ENCODE measurements at regions not wholly inside any gene's neighbourhood (a gene's known extent, or its start where the extent isn't known, plus 50 kb on each side); places are given as distances from the start of the nearest gene placed in this dataset.

- H3K36me3 ChIP-seq (ENCODE audit: control insufficient read depth, insufficient read depth, low read length): no peaks in the 10 kb centered on the region
- H3K27me3 ChIP-seq (ENCODE audit: control insufficient read depth, insufficient read depth, low read length): no peaks in the 10 kb centered on the region
- FAIRE-seq (no peak), DNase-seq (ENCODE audit: low read depth) (no peak)
- H3K4me3 ChIP-seq (ENCODE audit: low read depth, low read length): no peak overlapping the region
- TF ChIP-seq CTCF (IDR thresholded peaks at IDR 0.05; ENCODE audit: insufficient read depth, low read length, severe bottlenecking): no peak
Measured at GRCh38 chr22:48175721-48176120, 1413.3 kb downstream of the TBC1D22A start.

GRCh38 chr22:48173773-48174160 is 1411.3 kb downstream of the TBC1D22A start:
- H3K27me3 ChIP-seq (ENCODE audit: control insufficient read depth, insufficient read depth, low read length): no peaks in the 10 kb centered on the region
- FAIRE-seq (no peak), DNase-seq (ENCODE audit: low read depth) (no peak)
- no peak overlapping the region for H3K4me3 ChIP-seq (ENCODE audit: low read depth, low read length)
- no peaks in the 10 kb centered on the region for H3K36me3 ChIP-seq (ENCODE audit: control insufficient read depth, insufficient read depth, low read length)
- no peak for TF ChIP-seq CTCF (IDR thresholded peaks at IDR 0.05; ENCODE audit: insufficient read depth, low read length, severe bottlenecking)

- TF ChIP-seq CTCF (IDR thresholded peaks at IDR 0.05; ENCODE audit: insufficient read depth, low read length, severe bottlenecking): no peak
- Histone ChIP-seq H3K36me3 (ENCODE audit: control insufficient read depth, insufficient read depth, low read length) (no peaks in the 10 kb centered on the region), H3K27me3 (ENCODE audit: control insufficient read depth, insufficient read depth, low read length) (no peaks in the 10 kb centered on the region), H3K4me3 (ENCODE audit: low read depth, low read length) (no peak overlapping the region)
- FAIRE-seq: no peak
- DNase-seq (ENCODE audit: low read depth): no peak
Measured at GRCh38 chr22:48173061-48173772, 1410.8 kb downstream of the TBC1D22A start.

- TF ChIP-seq CTCF (IDR thresholded peaks at IDR 0.05; ENCODE audit: insufficient read depth, low read length, severe bottlenecking): no peak
- FAIRE-seq (no peak), DNase-seq (ENCODE audit: low read depth) (no peak)
- Histone ChIP-seq H3K27me3 (ENCODE audit: control insufficient read depth, insufficient read depth, low read length) (no peaks in the 10 kb centered on the region), H3K36me3 (ENCODE audit: control insufficient read depth, insufficient read depth, low read length) (no peaks in the 10 kb centered on the region), H3K4me3 (ENCODE audit: low read depth, low read length) (no peak overlapping the region)
Measured at GRCh38 chr22:48171271-48171691, 1408.8 kb downstream of the TBC1D22A start.

GRCh38 chr22:48169227-48169626 is 1406.8 kb downstream of the TBC1D22A start:
- TF ChIP-seq CTCF (IDR thresholded peaks at IDR 0.05; ENCODE audit: insufficient read depth, low read length, severe bottlenecking): no peak
- no peak overlapping the region for H3K4me3 ChIP-seq (ENCODE audit: low read depth, low read length)
- DNase-seq (ENCODE audit: low read depth): no peak
- H3K36me3 ChIP-seq (ENCODE audit: control insufficient read depth, insufficient read depth, low read length): no peaks in the 10 kb centered on the region
- FAIRE-seq: no peak
- H3K27me3 ChIP-seq (ENCODE audit: control insufficient read depth, insufficient read depth, low read length): no peaks in the 10 kb centered on the region

- TF ChIP-seq CTCF (IDR thresholded peaks at IDR 0.05; ENCODE audit: insufficient read depth, low read length, severe bottlenecking): no peak
- no peaks in the 10 kb centered on the region for H3K27me3 ChIP-seq (ENCODE audit: control insufficient read depth, insufficient read depth, low read length)
- FAIRE-seq (no peak), DNase-seq (ENCODE audit: low read depth) (no peak)
- no peak overlapping the region for H3K4me3 ChIP-seq (ENCODE audit: low read depth, low read length)
- H3K36me3 ChIP-seq (ENCODE audit: control insufficient read depth, insufficient read depth, low read length): no peaks in the 10 kb centered on the region
Measured at GRCh38 chr22:48167238-48167637, 1404.8 kb downstream of the TBC1D22A start.

Data from bronchial epithelial cell (primary cell).